ENCODE measurements at regions not wholly inside any gene's neighbourhood (a gene's known extent, or its start where the extent isn't known, plus 50 kb on each side); places are given as distances from the start of the nearest gene placed in this dataset.

GRCh38 chr2:67707896-67708295 lies 310.8 kb downstream of the ETAA1 start:
- no peak for DNase-seq
- H3K4me1 ChIP-seq, result no peaks in the 10 kb centered on the region
- no peaks in the 10 kb centered on the region for H3K27me3 ChIP-seq
- H3K9me3 ChIP-seq, result no peaks in the 10 kb centered on the region
- H3K36me3 ChIP-seq, result no peaks in the 10 kb centered on the region
- no peak overlapping the region for H3K4me3 ChIP-seq
- TF ChIP-seq POLR2A (IDR thresholded peaks at IDR 0.05), result no peak
- TF ChIP-seq CTCF (IDR thresholded peaks at IDR 0.05), result no peak
- no peak overlapping the region for H3K27ac ChIP-seq

- no peak for TF ChIP-seq POLR2A (IDR thresholded peaks at IDR 0.05)
- no peak for TF ChIP-seq CTCF (IDR thresholded peaks at IDR 0.05)
- Histone ChIP-seq H3K4me1 (no peaks in the 10 kb centered on the region), H3K4me3 (no peak overlapping the region), H3K9me3 (no peaks in the 10 kb centered on the region), H3K27ac (no peak overlapping the region), H3K27me3 (no peaks in the 10 kb centered on the region), H3K36me3 (no peaks in the 10 kb centered on the region)
- DNase-seq, result no peak
Observed at GRCh38 chr2:67709835-67710234, 312.7 kb downstream of the ETAA1 start.

GRCh38 chr2:67712484-67712883 lies 315.4 kb downstream of the ETAA1 start:
- no peak overlapping the region for H3K27ac ChIP-seq
- H3K4me3 ChIP-seq, result no peak overlapping the region
- TF ChIP-seq POLR2A (IDR thresholded peaks at IDR 0.05), result no peak
- TF ChIP-seq CTCF (IDR thresholded peaks at IDR 0.05), result no peak
- no peaks in the 10 kb centered on the region for H3K9me3 ChIP-seq
- no peak for DNase-seq
- H3K4me1 ChIP-seq, result no peaks in the 10 kb centered on the region
- H3K36me3 ChIP-seq, result no peaks in the 10 kb centered on the region
- no peaks in the 10 kb centered on the region for H3K27me3 ChIP-seq

GRCh38 chr2:67713376-67713775 lies 316.2 kb downstream of the ETAA1 start:
- no peaks in the 10 kb centered on the region for H3K27me3 ChIP-seq
- H3K9me3 ChIP-seq, result no peaks in the 10 kb centered on the region
- no peak for DNase-seq
- no peak for TF ChIP-seq POLR2A (IDR thresholded peaks at IDR 0.05)
- TF ChIP-seq CTCF (IDR thresholded peaks at IDR 0.05), result no peak
- no peak overlapping the region for H3K4me3 ChIP-seq
- no peaks in the 10 kb centered on the region for H3K4me1 ChIP-seq
- H3K27ac ChIP-seq, result no peak overlapping the region
- no peaks in the 10 kb centered on the region for H3K36me3 ChIP-seq

GRCh38 chr2:67716895-67717396 lies 319.8 kb downstream of the ETAA1 start:
- Histone ChIP-seq H3K27ac (no peak overlapping the region), H3K4me1 (no peaks in the 10 kb centered on the region), H3K27me3 (no peaks in the 10 kb centered on the region), H3K9me3 (no peaks in the 10 kb centered on the region), H3K36me3 (no peaks in the 10 kb centered on the region), H3K4me3 (no peak overlapping the region)
- TF ChIP-seq POLR2A (IDR thresholded peaks at IDR 0.05) (no peak), CTCF (IDR thresholded peaks at IDR 0.05) (no peak)
- DNase-seq, result no peak

GRCh38 chr2:67717692-67718091 lies 320.6 kb downstream of the ETAA1 start:
- H3K27me3 ChIP-seq, result no peaks in the 10 kb centered on the region
- no peak overlapping the region for H3K4me3 ChIP-seq
- TF ChIP-seq CTCF (IDR thresholded peaks at IDR 0.05) (no peak), POLR2A (IDR thresholded peaks at IDR 0.05) (no peak)
- no peaks in the 10 kb centered on the region for H3K9me3 ChIP-seq
- no peaks in the 10 kb centered on the region for H3K4me1 ChIP-seq
- no peak for DNase-seq
- H3K27ac ChIP-seq, result no peak overlapping the region
- H3K36me3 ChIP-seq, result no peaks in the 10 kb centered on the region
